ENCODE measurements at regions not wholly inside any gene's neighbourhood (a gene's known extent, or its start where the extent isn't known, plus 50 kb on each side); places are given as distances from the start of the nearest gene placed in this dataset.

DNA sequence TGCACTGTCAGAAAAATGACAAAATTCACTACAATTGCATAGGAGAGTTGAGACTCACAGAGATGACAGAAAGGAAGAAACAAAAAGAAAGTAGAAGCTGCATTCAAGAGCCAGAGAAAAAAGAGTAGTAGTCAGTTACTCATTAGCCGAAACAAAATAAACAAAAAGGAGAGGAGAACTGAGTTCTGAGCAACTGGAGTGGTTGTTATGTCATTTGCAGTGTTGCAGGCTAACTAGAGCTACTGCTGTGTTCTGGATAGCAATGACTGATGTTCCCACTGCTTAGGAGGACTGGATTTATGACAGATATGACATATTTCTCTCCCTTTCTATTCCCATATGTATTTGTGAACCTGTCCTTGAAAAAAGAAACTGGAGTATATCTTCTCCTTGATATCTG, 482.6 kb downstream of the RFC3 start:
- TF ChIP-seq, protein P1, sequence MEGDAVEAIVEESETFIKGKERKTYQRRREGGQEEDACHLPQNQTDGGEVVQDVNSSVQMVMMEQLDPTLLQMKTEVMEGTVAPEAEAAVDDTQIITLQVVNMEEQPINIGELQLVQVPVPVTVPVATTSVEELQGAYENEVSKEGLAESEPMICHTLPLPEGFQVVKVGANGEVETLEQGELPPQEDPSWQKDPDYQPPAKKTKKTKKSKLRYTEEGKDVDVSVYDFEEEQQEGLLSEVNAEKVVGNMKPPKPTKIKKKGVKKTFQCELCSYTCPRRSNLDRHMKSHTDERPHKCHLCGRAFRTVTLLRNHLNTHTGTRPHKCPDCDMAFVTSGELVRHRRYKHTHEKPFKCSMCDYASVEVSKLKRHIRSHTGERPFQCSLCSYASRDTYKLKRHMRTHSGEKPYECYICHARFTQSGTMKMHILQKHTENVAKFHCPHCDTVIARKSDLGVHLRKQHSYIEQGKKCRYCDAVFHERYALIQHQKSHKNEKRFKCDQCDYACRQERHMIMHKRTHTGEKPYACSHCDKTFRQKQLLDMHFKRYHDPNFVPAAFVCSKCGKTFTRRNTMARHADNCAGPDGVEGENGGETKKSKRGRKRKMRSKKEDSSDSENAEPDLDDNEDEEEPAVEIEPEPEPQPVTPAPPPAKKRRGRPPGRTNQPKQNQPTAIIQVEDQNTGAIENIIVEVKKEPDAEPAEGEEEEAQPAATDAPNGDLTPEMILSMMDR (IDR thresholded peaks at IDR 0.05), result no peak
- TF ChIP-seq POLR2A (IDR thresholded peaks at IDR 0.05), result no peak
